Neuronal stem cell (in vitro differentiated cells): ENCODE measurements at regions not wholly inside any gene's neighbourhood (a gene's known extent, or its start where the extent isn't known, plus 50 kb on each side); places are given as distances from the start of the nearest gene placed in this dataset.

Experiments used
- DNase-seq: peaks from one replicate; pipeline ENCODE4 v3.0.0-alpha.2; 2013; ENCODE audit warnings: low spot score
- H2AFZ ChIP-seq: one replicate; pipeline ENCODE4 v1.6.1; 2013; ENCODE audit warnings: mild to moderate bottlenecking, low read length, inconsistent platforms
- H2AK5ac ChIP-seq: 2 replicates; pipeline ENCODE4 v1.6.1; 2013; ENCODE audit warnings: low read depth, mild to moderate bottlenecking, inconsistent platforms, low read length, moderate library complexity, mixed read lengths
- H2BK120ac ChIP-seq: 2 replicates; pipeline ENCODE4 v1.6.1; 2013; ENCODE audit warnings: low read depth, mild to moderate bottlenecking, inconsistent platforms, low read length, moderate library complexity, mixed read lengths
- H2BK12ac ChIP-seq: one replicate; pipeline ENCODE4 v1.6.1; 2013; ENCODE audit warnings: low read length, inconsistent platforms
- H2BK15ac ChIP-seq: 2 replicates; pipeline ENCODE4 v1.6.1; 2013; ENCODE audit warnings: mild to moderate bottlenecking, low read length, inconsistent platforms, mixed read lengths
- H2BK5ac ChIP-seq: one replicate; pipeline ENCODE4 v1.6.1; 2013; ENCODE audit warnings: inconsistent platforms, mild to moderate bottlenecking, low read length, moderate library complexity
- H3K14ac ChIP-seq: one replicate; pipeline ENCODE4 v1.6.1; 2013; ENCODE audit warnings: low read length, inconsistent platforms
- H3K18ac ChIP-seq: 2 replicates; pipeline ENCODE4 v1.6.1; 2013; ENCODE audit warnings: low read length, inconsistent platforms
- H3K23ac ChIP-seq: 2 replicates; pipeline ENCODE4 v1.6.1; 2013; ENCODE audit warnings: low read depth, mild to moderate bottlenecking, mixed read lengths, low read length, inconsistent platforms; ENCODE audit not compliant: poor library complexity
- H3K27ac ChIP-seq: replicated peaks from 3 replicates; pipeline ENCODE4 v1.5.1; 2013; ENCODE audit warnings: low read length, inconsistent platforms
- H3K27me3 ChIP-seq, 3 experiments: 2 replicates each; pipeline ENCODE4 v1.6.1; 2013; ENCODE audit warnings: low read length in 3 of 3, mild to moderate bottlenecking in 2 of 3, inconsistent platforms in 1 of 3, low read depth in 1 of 3, mixed read lengths in 1 of 3, moderate library complexity in 1 of 3; ENCODE audit not compliant: control insufficient read depth in 3 of 3, insufficient read depth in 3 of 3
- H3K36me3 ChIP-seq, 2 donors: replicated peaks in 1 of 2; 2 replicates each; pipeline ENCODE4 v1.6.1; 2013; ENCODE audit warnings: low read length in 2 of 2; ENCODE audit not compliant: control insufficient read depth in 2 of 2, insufficient read depth in 2 of 2
- H3K4ac ChIP-seq: 2 replicates; pipeline ENCODE4 v1.6.1; 2013; ENCODE audit warnings: inconsistent platforms, mild to moderate bottlenecking, low read length, moderate library complexity
- H3K4me1 ChIP-seq, 2 donors: 1 replicate in 1 of 2; 2 replicates in 1 of 2; pipeline ENCODE4 v1.6.1; 2013; ENCODE audit warnings: low read length in 2 of 2, low read depth in 1 of 2; ENCODE audit not compliant: control insufficient read depth in 2 of 2, insufficient read depth in 1 of 2
- H3K4me2 ChIP-seq: one replicate; pipeline ENCODE4 v1.6.1; 2013; ENCODE audit warnings: mild to moderate bottlenecking, low read length, inconsistent platforms; ENCODE audit not compliant: insufficient read depth, poor library complexity, severe bottlenecking
- H3K4me3 ChIP-seq, 2 donors: 2 replicates each; pipeline ENCODE4 v1.5.1; 2013; ENCODE audit warnings: low read length in 2 of 2, mild to moderate bottlenecking in 2 of 2, inconsistent platforms in 1 of 2, moderate library complexity in 1 of 2
- H3K79me1 ChIP-seq: one replicate; pipeline ENCODE4 v1.6.1; 2013; ENCODE audit warnings: low read depth, mild to moderate bottlenecking, inconsistent platforms, low read length, moderate library complexity
- H3K9ac ChIP-seq: one replicate; pipeline ENCODE4 v1.6.1; 2013; ENCODE audit warnings: mild to moderate bottlenecking, low read depth, low read length, inconsistent platforms; ENCODE audit not compliant: poor library complexity
- H3K9me3 ChIP-seq, 2 donors: replicated peaks in 1 of 2; 2 replicates each; pipeline versions ENCODE3 to v1.6.1; 2013; ENCODE audit warnings: low read length in 2 of 2, mild to moderate bottlenecking in 2 of 2, inconsistent platforms in 1 of 2, low read depth in 1 of 2, mixed read lengths in 1 of 2, moderate library complexity in 1 of 2; ENCODE audit not compliant: control insufficient read depth in 2 of 2, insufficient read depth in 1 of 2
- H4K8ac ChIP-seq: one replicate; pipeline ENCODE4 v1.6.1; 2013; ENCODE audit warnings: low read depth, mild to moderate bottlenecking, inconsistent platforms, low read length, moderate library complexity
- H4K91ac ChIP-seq: one replicate; pipeline ENCODE4 v1.6.1; 2013; ENCODE audit warnings: low read length, low read depth, mild to moderate bottlenecking, inconsistent platforms; ENCODE audit not compliant: poor library complexity
- WGBS, 2 donors: extraction: QIAGEN DNeasy Blood & Tissue Kit; methylation state at CpG; one replicate each; pipeline ENCODE4 v1.1.7; 2013; ENCODE audit warnings: missing lambda C conversion rate in 2 of 2, mixed read lengths in 1 of 2; ENCODE audit not compliant: insufficient read length in 2 of 2, insufficient replicate concordance in 1 of 2; ENCODE audit errors: extremely low coverage in 2 of 2; 5-methylcytosine and 5-hydroxymethylcytosine counted together

DNA sequence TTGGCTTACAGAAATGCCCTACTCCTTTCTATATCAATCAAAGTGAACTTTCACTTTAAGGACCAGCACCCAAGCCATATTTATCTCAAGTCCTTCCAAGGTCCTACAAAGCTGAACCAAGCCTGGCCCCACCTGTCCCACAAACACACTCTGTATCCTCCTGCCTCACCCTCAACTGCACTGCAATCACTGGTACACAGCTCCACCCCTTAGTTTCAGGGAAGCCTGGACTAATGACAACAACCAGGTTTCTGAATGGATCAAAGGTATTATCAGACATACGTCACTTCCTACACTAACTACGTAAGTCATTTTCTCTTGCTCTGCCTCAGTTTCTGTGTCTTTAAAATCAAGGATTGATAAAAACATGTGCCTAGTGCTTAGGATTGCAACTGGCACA is 205.6 kb upstream of the HS3ST1 start:
- Histone ChIP-seq H3K9me3 (peaks cover 0 to 2% of the 10 kb centered on the region in 2 donors), H3K4me3 (no peak overlapping the region), H3K27ac (no peak overlapping the region), H2AK5ac (no peak overlapping the region), H3K79me1 (no peaks in the 10 kb centered on the region), H3K9ac (no peak overlapping the region), H4K8ac (no peak overlapping the region), H3K4me2 (no peak overlapping the region), H3K14ac (no peak overlapping the region), H3K36me3 (no peaks in the 10 kb centered on the region), H2BK5ac (no peak overlapping the region), H3K18ac (no peak overlapping the region), H4K91ac (no peak overlapping the region), H2BK120ac (no peak overlapping the region), H2BK15ac (no peak overlapping the region), H3K4me1 (peaks cover 0 to 4% of the 10 kb centered on the region in 2 donors), H3K23ac (no peak overlapping the region), H3K27me3 (no peaks in the 10 kb centered on the region), H2AFZ (no peak overlapping the region), H2BK12ac (no peak overlapping the region), H3K4ac (no peak overlapping the region)
- no CpG with 5 or more reads among the region's 2 CpGs for WGBS, 2 donors
- DNase-seq: no peak

- Histone ChIP-seq H2BK15ac (no peak overlapping the region), H3K4me3 (no peak overlapping the region), H3K4me1 (peaks cover 0 to 4% of the 10 kb centered on the region in 2 donors), H3K27me3 (no peaks in the 10 kb centered on the region), H3K4me2 (no peak overlapping the region), H3K79me1 (no peaks in the 10 kb centered on the region), H3K18ac (no peak overlapping the region), H3K23ac (no peak overlapping the region), H2AK5ac (no peak overlapping the region), H4K91ac (no peak overlapping the region), H3K9me3 (peaks cover 0 to under 1% of the 10 kb centered on the region in 2 donors), H2BK5ac (no peak overlapping the region), H2AFZ (no peak overlapping the region), H3K4ac (no peak overlapping the region), H3K9ac (no peak overlapping the region), H2BK120ac (no peak overlapping the region), H3K14ac (no peak overlapping the region), H4K8ac (no peak overlapping the region), H3K27ac (no peak overlapping the region), H3K36me3 (no peaks in the 10 kb centered on the region), H2BK12ac (no peak overlapping the region)
- no peak for DNase-seq
- WGBS, 2 donors: no CpG with 5 or more reads among the region's 4 CpGs
Observed at GRCh38 chr4:11633430-11633829, 204.7 kb upstream of the HS3ST1 start.

DNA sequence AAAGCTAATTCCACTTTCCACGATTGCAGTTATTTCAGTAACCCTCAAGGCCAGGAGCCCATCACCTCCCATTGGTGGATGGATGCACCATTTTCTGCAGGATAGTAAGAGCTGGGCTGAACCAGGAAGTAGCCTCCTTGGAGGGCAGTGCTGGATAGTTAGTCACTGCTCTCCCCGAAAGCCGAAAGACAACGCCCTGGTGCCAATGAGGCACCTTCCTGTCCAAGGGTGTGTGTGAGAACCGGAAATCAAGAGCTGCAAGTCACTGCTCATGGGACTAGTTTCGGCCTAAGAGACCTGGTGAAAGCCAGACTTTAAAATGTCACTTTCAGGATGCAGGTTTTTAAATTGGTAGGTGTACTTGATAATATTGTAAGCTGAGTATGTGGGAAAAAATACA is 203.8 kb upstream of the HS3ST1 start:
- WGBS, 2 donors: no CpG with 5 or more reads among the region's 6 CpGs
- no peaks in the 10 kb centered on the region for H3K79me1 ChIP-seq
- no peaks in the 10 kb centered on the region for H3K27me3 ChIP-seq
- H2BK120ac ChIP-seq: no peak overlapping the region
- H4K91ac ChIP-seq: no peak overlapping the region
- peaks cover 0 to 4% of the 10 kb centered on the region in 2 donors for H3K4me1 ChIP-seq
- H3K4me2 ChIP-seq: no peak overlapping the region
- no peak for DNase-seq
- no peak overlapping the region for H2BK15ac ChIP-seq
- no peak overlapping the region for H3K14ac ChIP-seq
- no peak overlapping the region for H4K8ac ChIP-seq
- no peaks in the 10 kb centered on the region for H3K36me3 ChIP-seq
- no peak overlapping the region for H2BK12ac ChIP-seq
- no peak overlapping the region for H2BK5ac ChIP-seq
- no peak overlapping the region for H2AFZ ChIP-seq
- H3K23ac ChIP-seq: no peak overlapping the region
- no peak overlapping the region for H3K4ac ChIP-seq
- H3K9me3 ChIP-seq: no peaks in the 10 kb centered on the region
- H3K18ac ChIP-seq: no peak overlapping the region
- no peak overlapping the region for H3K4me3 ChIP-seq
- no peak overlapping the region for H3K9ac ChIP-seq
- no peak overlapping the region for H2AK5ac ChIP-seq
- no peak overlapping the region for H3K27ac ChIP-seq

DNA sequence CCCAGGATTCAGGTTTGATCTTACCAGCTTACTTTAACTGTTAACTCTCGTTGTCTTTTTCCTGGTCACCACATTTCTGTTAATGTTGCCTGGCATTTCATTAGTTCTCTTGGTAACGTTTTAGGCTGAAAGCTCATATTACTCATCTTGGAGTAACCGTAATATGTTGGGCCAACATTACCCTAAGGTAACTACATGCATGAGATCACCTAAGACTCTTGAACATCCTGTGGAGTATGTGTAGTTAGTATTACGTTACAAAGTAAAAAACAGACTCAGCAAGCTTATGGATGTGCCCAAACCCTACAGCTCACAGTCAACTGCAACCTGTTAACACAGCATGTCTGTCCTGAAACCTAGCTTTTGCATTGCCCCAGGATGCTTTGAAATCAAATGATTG is 203.3 kb upstream of the HS3ST1 start:
- Histone ChIP-seq H3K27ac (no peak overlapping the region), H3K4me2 (no peak overlapping the region), H2BK120ac (no peak overlapping the region), H3K14ac (no peak overlapping the region), H3K27me3 (no peaks in the 10 kb centered on the region), H3K9ac (no peak overlapping the region), H4K8ac (no peak overlapping the region), H3K4me1 (peaks cover 0 to 4% of the 10 kb centered on the region in 2 donors), H3K79me1 (no peaks in the 10 kb centered on the region), H3K36me3 (no peaks in the 10 kb centered on the region), H3K23ac (no peak overlapping the region), H2BK5ac (no peak overlapping the region), H3K4ac (no peak overlapping the region), H3K4me3 (no peak overlapping the region), H3K9me3 (no peaks in the 10 kb centered on the region), H2BK15ac (no peak overlapping the region), H3K18ac (no peak overlapping the region), H2AK5ac (no peak overlapping the region), H4K91ac (no peak overlapping the region), H2AFZ (no peak overlapping the region), H2BK12ac (no peak overlapping the region)
- WGBS, 2 donors: no CpG with 5 or more reads among the region's 4 CpGs
- DNase-seq: no peak
